Endothelial cell (in vitro differentiated cells): ENCODE measurements at regions not wholly inside any gene's neighbourhood (a gene's known extent, or its start where the extent isn't known, plus 50 kb on each side); places are given as distances from the start of the nearest gene placed in this dataset.

Experiments used
- DNase-seq: peaks from one replicate; pipeline ENCODE4 v3.0.0; 2021; ENCODE audit warnings: low spot score
- H3K27ac Mint-ChIP-seq: one replicate; pipeline ENCODE4 v1.8.0; 2021; ENCODE audit warnings: mixed read lengths, inconsistent platforms; ENCODE audit not compliant: unreplicated experiment
- H3K27me3 Mint-ChIP-seq: one replicate; pipeline ENCODE4 v1.8.0; 2021; ENCODE audit warnings: mild to moderate bottlenecking, moderate library complexity, mixed read lengths, inconsistent platforms; ENCODE audit not compliant: unreplicated experiment
- H3K36me3 Mint-ChIP-seq: one replicate; pipeline ENCODE4 v1.8.0; 2021; ENCODE audit warnings: mild to moderate bottlenecking, low read depth, mixed read lengths, inconsistent platforms; ENCODE audit not compliant: unreplicated experiment
- H3K4me1 Mint-ChIP-seq: one replicate; pipeline ENCODE4 v1.8.0; 2021; ENCODE audit warnings: mild to moderate bottlenecking, mixed read lengths, inconsistent platforms; ENCODE audit not compliant: unreplicated experiment
- H3K4me3 Mint-ChIP-seq: one replicate; pipeline ENCODE4 v1.8.0; 2021; ENCODE audit warnings: mild to moderate bottlenecking, mixed read lengths, inconsistent platforms; ENCODE audit not compliant: unreplicated experiment
- H3K9me3 Mint-ChIP-seq: one replicate; pipeline ENCODE4 v1.8.0; 2021; ENCODE audit warnings: mixed read lengths, inconsistent platforms; ENCODE audit not compliant: unreplicated experiment
- TF ChIP-seq, protein P1 (sequence below): fragments of 200-600 bp; sonication (generic); IDR thresholded peaks from one replicate; pipeline ENCODE4 v1.5.0; 2021; ENCODE audit warnings: antibody characterized with exemption; ENCODE audit not compliant: unreplicated experiment

DNA sequence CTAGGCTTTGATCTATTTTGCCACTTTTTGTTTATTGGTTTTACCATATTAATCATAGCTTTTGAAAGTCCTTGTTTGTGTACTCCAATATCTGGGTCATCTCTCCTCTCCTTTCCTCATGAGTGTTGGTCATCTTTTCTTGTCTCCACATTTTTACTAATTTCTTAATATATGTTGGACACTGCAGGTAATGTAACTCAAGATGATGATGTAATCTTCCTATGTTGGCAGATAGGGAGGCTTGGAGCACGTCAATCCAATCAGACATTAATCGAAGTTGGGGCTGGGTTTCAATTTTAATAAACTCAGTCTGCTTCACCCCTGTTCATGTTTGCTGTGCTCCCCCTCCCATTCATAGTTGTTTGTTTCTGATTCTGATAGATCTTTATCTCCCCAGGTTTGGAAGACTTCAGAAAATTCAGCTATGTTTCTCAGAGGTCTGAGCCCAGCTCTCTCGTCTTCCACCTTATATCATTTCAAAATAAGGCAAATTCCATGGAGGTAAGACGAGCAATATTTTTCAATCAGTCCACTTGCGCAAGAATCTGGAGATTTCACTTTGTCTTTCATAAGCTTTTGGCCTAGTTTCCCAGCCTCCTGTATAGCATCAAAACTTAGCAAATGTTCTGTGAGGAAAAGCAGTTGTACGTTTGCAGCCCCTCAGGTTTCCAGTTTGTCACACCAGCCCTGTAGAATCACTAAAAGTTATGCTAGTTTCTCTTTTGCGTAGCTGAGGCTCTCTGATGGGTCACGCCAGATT, 504.1 kb downstream of the TMTC2 start:
- no peaks in the 10 kb centered on the region for H3K9me3 Mint-ChIP-seq

DNA sequence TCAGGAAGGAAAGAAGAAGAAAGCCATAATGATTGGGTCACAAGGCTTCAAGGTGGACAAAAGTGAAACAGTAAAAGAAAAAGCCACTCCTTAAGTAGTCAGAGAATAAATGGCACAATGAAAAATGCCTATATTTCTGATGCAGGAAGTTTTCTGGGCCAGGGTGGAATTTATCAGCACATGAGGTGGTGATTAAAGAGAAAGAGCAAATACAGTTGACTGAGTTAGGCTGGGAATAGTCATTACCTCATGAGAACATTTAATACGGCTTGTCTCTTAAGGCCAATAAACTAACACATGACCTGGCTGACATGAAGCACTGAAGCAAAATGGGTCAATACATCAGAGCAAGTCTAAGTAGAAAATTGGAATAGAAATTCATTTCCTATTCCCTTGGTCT, 499.7 kb downstream of the TMTC2 start:
- H3K36me3 Mint-ChIP-seq = no peaks in the 10 kb centered on the region
- H3K27ac Mint-ChIP-seq = no peak overlapping the region
- no peak for DNase-seq
- no peaks in the 10 kb centered on the region for H3K4me1 Mint-ChIP-seq
- TF ChIP-seq, protein P1, sequence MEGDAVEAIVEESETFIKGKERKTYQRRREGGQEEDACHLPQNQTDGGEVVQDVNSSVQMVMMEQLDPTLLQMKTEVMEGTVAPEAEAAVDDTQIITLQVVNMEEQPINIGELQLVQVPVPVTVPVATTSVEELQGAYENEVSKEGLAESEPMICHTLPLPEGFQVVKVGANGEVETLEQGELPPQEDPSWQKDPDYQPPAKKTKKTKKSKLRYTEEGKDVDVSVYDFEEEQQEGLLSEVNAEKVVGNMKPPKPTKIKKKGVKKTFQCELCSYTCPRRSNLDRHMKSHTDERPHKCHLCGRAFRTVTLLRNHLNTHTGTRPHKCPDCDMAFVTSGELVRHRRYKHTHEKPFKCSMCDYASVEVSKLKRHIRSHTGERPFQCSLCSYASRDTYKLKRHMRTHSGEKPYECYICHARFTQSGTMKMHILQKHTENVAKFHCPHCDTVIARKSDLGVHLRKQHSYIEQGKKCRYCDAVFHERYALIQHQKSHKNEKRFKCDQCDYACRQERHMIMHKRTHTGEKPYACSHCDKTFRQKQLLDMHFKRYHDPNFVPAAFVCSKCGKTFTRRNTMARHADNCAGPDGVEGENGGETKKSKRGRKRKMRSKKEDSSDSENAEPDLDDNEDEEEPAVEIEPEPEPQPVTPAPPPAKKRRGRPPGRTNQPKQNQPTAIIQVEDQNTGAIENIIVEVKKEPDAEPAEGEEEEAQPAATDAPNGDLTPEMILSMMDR = no peak
- no peaks in the 10 kb centered on the region for H3K27me3 Mint-ChIP-seq
- no peaks in the 10 kb centered on the region for H3K9me3 Mint-ChIP-seq
- no peak overlapping the region for H3K4me3 Mint-ChIP-seq

More for the DNA sequence above, 504.1 kb downstream of the TMTC2 start:
- Mint-ChIP-seq H3K36me3 (no peaks in the 10 kb centered on the region), H3K27ac (no peak overlapping the region), H3K27me3 (no peaks in the 10 kb centered on the region), H3K4me3 (no peak overlapping the region), H3K4me1 (no peaks in the 10 kb centered on the region)
- DNase-seq = no peak
- TF ChIP-seq, protein P1 = no peak

DNA sequence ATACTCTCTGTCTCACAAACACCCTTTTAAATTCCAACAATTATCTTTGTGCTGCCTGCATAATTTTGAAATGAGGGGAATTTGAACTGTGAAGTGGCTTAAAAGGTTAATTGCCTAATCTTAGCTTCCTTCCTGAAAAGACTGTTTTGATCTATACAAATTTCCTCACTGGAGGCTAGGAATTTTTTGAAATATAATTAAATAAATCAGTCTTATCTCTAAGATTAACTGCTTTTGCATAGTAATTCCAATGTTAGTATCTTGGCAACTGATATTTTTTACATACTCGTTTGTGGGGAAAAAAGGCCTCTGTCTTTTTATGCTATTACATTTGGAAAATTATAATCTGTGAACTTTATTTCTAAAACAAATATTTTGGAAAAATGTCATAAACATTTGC, 498.5 kb downstream of the TMTC2 start:
- H3K27ac Mint-ChIP-seq = no peak overlapping the region
- H3K9me3 Mint-ChIP-seq = no peaks in the 10 kb centered on the region
- H3K4me1 Mint-ChIP-seq = no peaks in the 10 kb centered on the region

More for the DNA sequence above, 498.5 kb downstream of the TMTC2 start:
- TF ChIP-seq, protein P1 = no peak
- Mint-ChIP-seq H3K4me3 (no peak overlapping the region), H3K27me3 (no peaks in the 10 kb centered on the region), H3K36me3 (no peaks in the 10 kb centered on the region)
- DNase-seq = no peak
